WTC11 (cell line): ENCODE measurements at regions not wholly inside any gene's neighbourhood (a gene's known extent, or its start where the extent isn't known, plus 50 kb on each side); places are given as distances from the start of the nearest gene placed in this dataset.

ENCODE experiments used
- CTCF ChIP-seq: fragments of 200-600 bp; IDR thresholded peaks from 2 replicates; pipeline ENCODE4 v1.8.0; 2022; ENCODE audit warnings: antibody characterized with exemption
- ELF4 ChIP-seq: sonication (generic); formaldehyde crosslinking; IDR thresholded peaks from 2 replicates; pipeline ENCODE4 v1.8.1; 2022; ENCODE audit warnings: low read depth, mild to moderate bottlenecking, moderate library complexity, missing genetic modification reagents
- ETV6 ChIP-seq: sonication (generic); formaldehyde crosslinking; IDR thresholded peaks from 2 replicates; pipeline ENCODE4 v1.8.1; 2022; ENCODE audit warnings: mild to moderate bottlenecking, missing genetic modification reagents
- GABPB1 ChIP-seq: sonication (generic); formaldehyde crosslinking; IDR thresholded peaks from 2 replicates; pipeline ENCODE4 v1.8.1; 2023; ENCODE audit warnings: mild to moderate bottlenecking, missing genetic modification reagents
- GRHL2 ChIP-seq: fragments of 250-450 bp; sonication (Bioruptor Pico); IDR thresholded peaks from 2 replicates; pipeline ENCODE4 v1.8.0; 2022; ENCODE audit warnings: mild to moderate bottlenecking, moderate library complexity; ENCODE audit not compliant: insufficient replicate concordance, severe bottlenecking
- NR1H2 ChIP-seq: sonication (generic); formaldehyde crosslinking; IDR thresholded peaks from 2 replicates; pipeline ENCODE4 v1.9.0; 2021; ENCODE audit warnings: mild to moderate bottlenecking, moderate library complexity, missing genetic modification reagents
- TCF7 ChIP-seq: sonication (generic); formaldehyde crosslinking; IDR thresholded peaks from 2 replicates; pipeline ENCODE4 v1.8.0; 2022; ENCODE audit warnings: mild to moderate bottlenecking, low read depth, missing genetic modification reagents, moderate library complexity
- TF ChIP-seq, protein P1 (sequence below): sonication (generic); formaldehyde crosslinking; conservative IDR thresholded peaks from 2 replicates; pipeline ENCODE4 v1.8.1; 2022; ENCODE audit warnings: mild to moderate bottlenecking, missing genetic modification reagents

DNA sequence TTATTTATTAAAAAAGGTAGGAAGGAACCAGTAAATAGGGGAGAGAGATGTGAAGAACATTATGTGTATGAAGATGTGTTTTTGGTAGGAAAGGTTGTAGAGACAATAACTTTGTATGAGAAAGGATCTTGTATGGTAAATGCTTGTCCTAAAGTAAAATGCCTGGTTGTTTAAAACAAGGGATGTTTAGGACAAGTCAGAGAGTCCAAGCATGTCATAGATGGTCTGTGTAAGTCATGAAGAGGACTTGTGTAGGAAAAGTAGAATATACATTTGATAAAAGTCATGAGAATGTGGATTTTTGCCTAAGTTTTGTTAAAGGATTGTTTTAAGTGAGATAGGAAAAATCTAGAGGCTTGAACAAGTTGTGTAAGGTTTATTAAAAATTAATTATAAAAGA lies 325.1 kb downstream of the CDH26 start:
- TF ChIP-seq CTCF: no peak
- no peak for TF ChIP-seq GRHL2 (CRISPR knock-in tag)
- TF ChIP-seq ETV6: no peak
- no peak for TF ChIP-seq TCF7
- no peak for TF ChIP-seq ELF4
- no peak for TF ChIP-seq GABPB1
- no peak for TF ChIP-seq NR1H2 (CRISPR knock-in tag)
- TF ChIP-seq, protein P1, sequence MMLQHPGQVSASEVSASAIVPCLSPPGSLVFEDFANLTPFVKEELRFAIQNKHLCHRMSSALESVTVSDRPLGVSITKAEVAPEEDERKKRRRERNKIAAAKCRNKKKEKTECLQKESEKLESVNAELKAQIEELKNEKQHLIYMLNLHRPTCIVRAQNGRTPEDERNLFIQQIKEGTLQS (CRISPR knock-in tag): no peak
